ENCODE measurements at regions not wholly inside any gene's neighbourhood (a gene's known extent, or its start where the extent isn't known, plus 50 kb on each side); places are given as distances from the start of the nearest gene placed in this dataset.

DNA sequence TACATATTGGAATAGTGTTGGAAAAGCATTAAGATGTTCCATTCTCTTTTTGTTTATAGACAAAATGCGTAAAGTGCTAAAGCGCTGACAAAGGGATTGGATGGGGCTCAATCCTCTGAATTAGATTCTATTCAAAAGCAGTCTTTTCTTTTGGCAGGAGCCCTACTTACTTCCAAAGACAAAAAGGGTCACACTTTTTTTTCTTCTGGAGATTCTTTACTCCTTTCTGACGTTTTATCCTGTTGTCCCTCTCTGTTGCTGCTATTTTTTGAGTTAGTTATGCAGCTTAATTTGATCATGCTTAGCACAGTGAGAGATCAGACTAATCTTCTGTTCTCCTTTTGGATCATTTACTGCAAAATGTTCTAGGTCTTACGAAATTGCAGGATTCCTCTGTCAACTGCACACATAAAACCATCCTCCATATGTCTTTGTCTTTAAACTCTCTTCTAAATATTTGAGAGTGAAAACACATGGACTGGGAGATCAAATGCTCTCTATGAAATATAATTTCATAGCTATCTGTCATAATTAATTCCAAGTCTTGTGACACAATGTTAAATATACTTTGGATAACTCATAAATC is 656.4 kb upstream of the ADGRL2 start:
- no peak for TF ChIP-seq POLR2AphosphoS5 (IDR thresholded peaks at IDR 0.05)
- TF ChIP-seq, protein P1, sequence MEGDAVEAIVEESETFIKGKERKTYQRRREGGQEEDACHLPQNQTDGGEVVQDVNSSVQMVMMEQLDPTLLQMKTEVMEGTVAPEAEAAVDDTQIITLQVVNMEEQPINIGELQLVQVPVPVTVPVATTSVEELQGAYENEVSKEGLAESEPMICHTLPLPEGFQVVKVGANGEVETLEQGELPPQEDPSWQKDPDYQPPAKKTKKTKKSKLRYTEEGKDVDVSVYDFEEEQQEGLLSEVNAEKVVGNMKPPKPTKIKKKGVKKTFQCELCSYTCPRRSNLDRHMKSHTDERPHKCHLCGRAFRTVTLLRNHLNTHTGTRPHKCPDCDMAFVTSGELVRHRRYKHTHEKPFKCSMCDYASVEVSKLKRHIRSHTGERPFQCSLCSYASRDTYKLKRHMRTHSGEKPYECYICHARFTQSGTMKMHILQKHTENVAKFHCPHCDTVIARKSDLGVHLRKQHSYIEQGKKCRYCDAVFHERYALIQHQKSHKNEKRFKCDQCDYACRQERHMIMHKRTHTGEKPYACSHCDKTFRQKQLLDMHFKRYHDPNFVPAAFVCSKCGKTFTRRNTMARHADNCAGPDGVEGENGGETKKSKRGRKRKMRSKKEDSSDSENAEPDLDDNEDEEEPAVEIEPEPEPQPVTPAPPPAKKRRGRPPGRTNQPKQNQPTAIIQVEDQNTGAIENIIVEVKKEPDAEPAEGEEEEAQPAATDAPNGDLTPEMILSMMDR (IDR thresholded peaks at IDR 0.05) = no peak

Measured in prostate gland (tissue), 2 donors.